IMR-90 (cell line): ENCODE measurements at regions not wholly inside any gene's neighbourhood (a gene's known extent, or its start where the extent isn't known, plus 50 kb on each side); places are given as distances from the start of the nearest gene placed in this dataset.
"Not testable (repeated sequence)": the region's sequence is repeated elsewhere in the genome, so short reads cannot be mapped to it uniquely, and the experiment has no call there.

Experiments used
- ATAC-seq: fragments of 200-7000 bp; cut with Tn5 transposase; 2 replicates; pipeline ENCODE4 v1.9.1; 2020; ENCODE audit warnings: low read depth, mild to moderate bottlenecking, moderate library complexity
- BruUV-seq: library from RNA; stranded (reverse); fragments of 400-500 nt; replicated peaks from 2 replicates; lab custom pipeline; 2021; lab: Mats Ljungman, UMichigan
- CTCF ChIA-PET: fragments of 300-600 bp; formaldehyde crosslinking; extraction: SDS; loops from one replicate; lab custom pipeline; 2021; ENCODE audit warnings: antibody characterized with exemption; lab: Yijun Ruan, JAX
- POLR2A ChIA-PET: fragments of 300-600 bp; sonication (Branson Sonifier 250); formaldehyde crosslinking; loops from one replicate; lab custom pipeline; 2022; ENCODE audit warnings: antibody characterized with exemption; ENCODE audit not compliant: unreplicated experiment; lab: Charles Lee
- DNase-seq: peaks from one replicate; pipeline ENCODE4 v3.0.0; 2013
- H2AFZ ChIP-seq: replicated peaks from 2 replicates; pipeline ENCODE3; 2013; ENCODE audit warnings: low read length, mild to moderate bottlenecking; ENCODE audit not compliant: poor library complexity
- H2AK5ac ChIP-seq: 2 replicates; pipeline ENCODE4 v1.6.1; 2013; ENCODE audit warnings: low read depth, low read length, inconsistent platforms
- H2AK9ac ChIP-seq: replicated peaks from 2 replicates; pipeline ENCODE3; 2013; ENCODE audit warnings: mild to moderate bottlenecking, low read depth, low read length, moderate library complexity; ENCODE audit not compliant: poor library complexity
- H2BK120ac ChIP-seq: 2 replicates; pipeline ENCODE4 v1.6.1; 2013; ENCODE audit warnings: low read depth, low read length, inconsistent platforms
- H2BK15ac ChIP-seq: 3 replicates; pipeline ENCODE4 v1.6.1; 2013; ENCODE audit warnings: low read depth, low read length, inconsistent platforms
- H2BK20ac ChIP-seq: 2 replicates; pipeline ENCODE4 v1.6.1; 2013; ENCODE audit warnings: low read depth, mild to moderate bottlenecking, inconsistent platforms, low read length, moderate library complexity
- H2BK5ac ChIP-seq: 2 replicates; pipeline ENCODE4 v1.6.1; 2013; ENCODE audit warnings: mild to moderate bottlenecking, low read depth, low read length, inconsistent platforms; ENCODE audit not compliant: poor library complexity, severe bottlenecking
- H3K14ac ChIP-seq: replicated peaks from 2 replicates; pipeline ENCODE4 v1.6.1; 2013; ENCODE audit warnings: low read depth, low read length, inconsistent platforms
- H3K18ac ChIP-seq: 2 replicates; pipeline ENCODE4 v1.6.1; 2013; ENCODE audit warnings: low read depth, low read length, control low read depth
- H3K23ac ChIP-seq: 2 replicates; pipeline ENCODE4 v1.6.1; 2013; ENCODE audit warnings: low read depth, low read length, inconsistent platforms
- H3K27ac ChIP-seq: 2 replicates; pipeline ENCODE4 v1.5.1; 2013; ENCODE audit warnings: mild to moderate bottlenecking, control low read depth, low read length; ENCODE audit not compliant: insufficient read depth
- H3K27me3 ChIP-seq: 2 replicates; pipeline ENCODE4 v1.6.1; 2013; ENCODE audit warnings: low read length; ENCODE audit not compliant: control insufficient read depth, insufficient read depth
- H3K36me3 ChIP-seq: 2 replicates; pipeline ENCODE4 v1.6.1; 2013; ENCODE audit warnings: low read length, mixed read lengths; ENCODE audit not compliant: control insufficient read depth, insufficient read depth
- H3K4ac ChIP-seq: 2 replicates; pipeline ENCODE4 v1.6.1; 2013; ENCODE audit warnings: low read depth, low read length, inconsistent platforms
- H3K4me1 ChIP-seq: 2 replicates; pipeline ENCODE4 v1.6.1; 2013; ENCODE audit warnings: low read length, mixed read lengths; ENCODE audit not compliant: control insufficient read depth, insufficient read depth
- H3K4me2 ChIP-seq: 2 replicates; pipeline ENCODE4 v1.6.1; 2013; ENCODE audit warnings: low read depth, mild to moderate bottlenecking, control low read depth, low read length, moderate library complexity
- H3K4me3 ChIP-seq: 2 replicates; pipeline ENCODE4 v1.5.1; 2013; ENCODE audit warnings: low read depth, mild to moderate bottlenecking, control low read depth, low read length, moderate library complexity; ENCODE audit not compliant: insufficient read depth
- H3K56ac ChIP-seq: 2 replicates; pipeline ENCODE4 v1.6.1; 2013; ENCODE audit warnings: low read length, inconsistent platforms; ENCODE audit not compliant: insufficient read depth; ENCODE audit errors: extremely low read depth
- H3K79me1 ChIP-seq, 2 experiments: 2 replicates each; pipeline ENCODE4 v1.6.1; 2013; ENCODE audit warnings: low read length in 2 of 2, inconsistent platforms in 1 of 2, low read depth in 1 of 2
- H3K9ac ChIP-seq: 2 replicates; pipeline ENCODE4 v1.6.1; 2013; ENCODE audit warnings: low read depth, low read length, control low read depth
- H3K9me1 ChIP-seq: 2 replicates; pipeline ENCODE4 v1.6.1; 2013; ENCODE audit warnings: low read length, inconsistent platforms; ENCODE audit not compliant: insufficient read depth
- H3K9me3 ChIP-seq: 2 replicates; pipeline ENCODE4 v1.6.1; 2013; ENCODE audit warnings: low read length; ENCODE audit not compliant: control insufficient read depth, insufficient read depth
- H4K20me1 ChIP-seq: 2 replicates; pipeline ENCODE4 v1.6.1; 2013; ENCODE audit warnings: low read length, inconsistent platforms; ENCODE audit not compliant: insufficient read depth
- H4K5ac ChIP-seq: 2 replicates; pipeline ENCODE4 v1.6.1; 2013; ENCODE audit warnings: mild to moderate bottlenecking, low read depth, low read length, control low read depth
- H4K8ac ChIP-seq, 2 experiments: 2 replicates each; pipeline ENCODE4 v1.6.1; 2013; ENCODE audit warnings: low read depth in 2 of 2, low read length in 2 of 2, control low read depth in 1 of 2, inconsistent platforms in 1 of 2
- H4K91ac ChIP-seq: 2 replicates; pipeline ENCODE4 v1.6.1; 2013; ENCODE audit warnings: low read depth, low read length, inconsistent platforms; ENCODE audit not compliant: insufficient read depth
- BHLHE40 ChIP-seq: fragments of 150-350 bp; IDR thresholded peaks from 2 replicates; pipeline ENCODE4 v1.6.1; 2016; ENCODE audit warnings: mild to moderate bottlenecking, low read depth, low read length
- CEBPB ChIP-seq: IDR thresholded peaks from 2 replicates; pipeline ENCODE4 v1.6.1; 2012; ENCODE audit warnings: low read depth, low read length, improper control_type of control experiment
- FOS ChIP-seq: fragments of 150-350 bp; IDR thresholded peaks from 2 replicates; pipeline ENCODE4 v1.6.1; 2016; ENCODE audit warnings: low read depth, low read length
- MAFK ChIP-seq: IDR thresholded peaks from 2 replicates; pipeline ENCODE4 v1.6.1; 2012; ENCODE audit warnings: low read depth, low read length, improper control_type of control experiment
- WGBS, 2 experiments: methylation state at CpG; one replicate each; pipeline versions ENCODE4 v1.1.5 to v1.1.7; 2013; ENCODE audit warnings: missing lambda C conversion rate in 2 of 2; ENCODE audit not compliant: insufficient read length in 1 of 2; ENCODE audit errors: extremely low coverage in 2 of 2; 5-methylcytosine and 5-hydroxymethylcytosine counted together
- dilution Hi-C: fragments of 300-500 bp; cut with HindIII; formaldehyde crosslinking; loops from one replicate; pipeline ENCODE4 v1.14.3; 2018; ENCODE audit warnings: low sequenced_read_pairs; ENCODE audit not compliant: unreplicated experiment
- in situ Hi-C: fragments of 300-500 bp; cut with MboI; formaldehyde crosslinking; loops from 3 replicates; pipeline ENCODE4 v1.14.3; 2019; ENCODE audit warnings: low sequenced_read_pairs, inconsistent platforms, mixed read lengths
- intact Hi-C: fragments of 100-400 bp; cut with micrococcal nuclease; formaldehyde crosslinking; loops from 2 replicates; pipeline ENCODE4 v1.10.0; 2022
- TF ChIP-seq, protein P1 (sequence below): fragments of 150-350 bp; IDR thresholded peaks from 2 replicates; pipeline ENCODE4 v1.6.1; 2016; ENCODE audit warnings: low read depth, mild to moderate bottlenecking, low read length, moderate library complexity, borderline replicate concordance

DNA sequence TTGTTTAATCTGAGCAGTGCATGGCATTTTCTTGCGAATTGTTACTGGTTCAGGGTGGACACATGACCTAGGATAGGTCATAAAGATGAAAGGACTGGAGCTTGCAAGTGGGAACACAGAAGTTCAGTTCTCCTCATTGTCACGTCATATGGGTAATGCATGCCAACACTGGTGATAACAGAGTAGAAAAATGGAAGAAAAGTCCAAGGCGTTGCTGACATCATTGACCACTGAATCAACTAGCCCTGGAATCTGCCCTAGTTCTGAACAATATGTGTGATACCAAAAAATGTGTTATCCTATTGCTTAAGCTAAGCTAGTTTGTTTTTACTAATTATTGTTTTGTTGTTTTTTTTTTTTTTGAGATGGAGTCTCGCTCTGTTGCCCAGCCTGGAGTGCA lies 234.2 kb upstream of the MAF start:
- Histone ChIP-seq H2BK120ac (no peak overlapping the region), H3K4me1 (no peaks in the 10 kb centered on the region), H3K27ac (no peak overlapping the region), H3K9ac (no peak overlapping the region), H4K20me1 (no peaks in the 10 kb centered on the region), H3K4ac (no peak overlapping the region), H3K27me3 (no peaks in the 10 kb centered on the region), H3K4me3 (no peak overlapping the region), H2BK15ac (no peak overlapping the region), H2AFZ (no peak overlapping the region), H3K18ac (no peak overlapping the region), H4K8ac (no peak overlapping the region), H3K9me1 (no peaks in the 10 kb centered on the region), H4K91ac (no peak overlapping the region), H3K36me3 (no peaks in the 10 kb centered on the region), H3K79me1 (no peaks in the 10 kb centered on the region), H2AK5ac (no peak overlapping the region), H3K23ac (no peak overlapping the region), H3K9me3 (peaks cover 15% of the 10 kb centered on the region; the same call in 1 of the 2 replicates), H3K14ac (no peak overlapping the region), H3K56ac (no peak overlapping the region), H2BK5ac (no peak overlapping the region), H2BK20ac (no peak overlapping the region), H2AK9ac (no peak overlapping the region), H4K5ac (no peak overlapping the region), H3K4me2 (no peak overlapping the region)
- BruUV-seq = no TSS peak
- ChIA-PET POLR2A (no interaction called here), CTCF (no interaction called here)
- no peak for DNase-seq
- no CpG with 5 or more reads among the region's 4 CpGs for whole genome bisulfite sequencing, 2 experiments
- in situ Hi-C loops = no loop called here
- intact Hi-C loops = no loop called here
- ATAC-seq = no peak
- TF ChIP-seq CEBPB = no peak
- TF ChIP-seq MAFK = no peak
- no peak for TF ChIP-seq FOS
- TF ChIP-seq, protein P1, sequence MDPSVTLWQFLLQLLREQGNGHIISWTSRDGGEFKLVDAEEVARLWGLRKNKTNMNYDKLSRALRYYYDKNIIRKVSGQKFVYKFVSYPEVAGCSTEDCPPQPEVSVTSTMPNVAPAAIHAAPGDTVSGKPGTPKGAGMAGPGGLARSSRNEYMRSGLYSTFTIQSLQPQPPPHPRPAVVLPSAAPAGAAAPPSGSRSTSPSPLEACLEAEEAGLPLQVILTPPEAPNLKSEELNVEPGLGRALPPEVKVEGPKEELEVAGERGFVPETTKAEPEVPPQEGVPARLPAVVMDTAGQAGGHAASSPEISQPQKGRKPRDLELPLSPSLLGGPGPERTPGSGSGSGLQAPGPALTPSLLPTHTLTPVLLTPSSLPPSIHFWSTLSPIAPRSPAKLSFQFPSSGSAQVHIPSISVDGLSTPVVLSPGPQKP = no peak
- TF ChIP-seq BHLHE40 = no peak
- dilution Hi-C loops = no loop called here

DNA sequence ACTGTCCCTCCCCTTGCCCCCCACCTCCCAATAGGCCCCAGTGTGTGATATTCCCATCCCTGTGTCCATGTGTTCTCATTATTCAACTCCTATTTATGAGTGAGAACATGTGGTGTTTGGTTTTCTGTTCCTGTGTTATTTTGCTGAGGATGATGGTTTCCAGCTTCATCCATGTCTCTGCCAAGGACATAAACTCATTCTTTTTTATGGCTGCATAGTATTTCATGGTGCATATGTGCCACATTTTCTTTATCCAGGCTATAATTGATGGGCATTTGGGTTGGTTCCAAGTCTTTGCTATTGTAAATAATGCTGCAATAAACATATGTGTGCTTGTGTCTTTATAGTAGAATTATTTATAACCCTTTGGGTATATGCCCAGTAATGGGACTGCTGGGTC lies 233.5 kb upstream of the MAF start:
- H2AFZ ChIP-seq, H3K56ac ChIP-seq, CTCF ChIA-PET, H3K14ac ChIP-seq, H3K9ac ChIP-seq, H2BK120ac ChIP-seq, H3K4ac ChIP-seq, POLR2A ChIA-PET, H3K4me2 ChIP-seq, H3K79me1 ChIP-seq, H3K23ac ChIP-seq, H4K91ac ChIP-seq, intact Hi-C loops, in situ Hi-C loops, H2AK5ac ChIP-seq, H3K27me3 ChIP-seq, H2AK9ac ChIP-seq, ATAC-seq, H3K18ac ChIP-seq, H4K20me1 ChIP-seq, H2BK5ac ChIP-seq, H3K36me3 ChIP-seq, H3K4me3 ChIP-seq, H4K8ac ChIP-seq, BruUV-seq, dilution Hi-C loops, H4K5ac ChIP-seq, DNase-seq, H2BK20ac ChIP-seq, H3K27ac ChIP-seq, H3K4me1 ChIP-seq, H3K9me1 ChIP-seq, H2BK15ac ChIP-seq: not testable (repeated sequence)
- peaks cover 15% of the 10 kb centered on the region; the same call in 1 of the 2 replicates for H3K9me3 ChIP-seq
